ENCODE measurements at regions not wholly inside any gene's neighbourhood (a gene's known extent, or its start where the extent isn't known, plus 50 kb on each side); places are given as distances from the start of the nearest gene placed in this dataset.

DNA sequence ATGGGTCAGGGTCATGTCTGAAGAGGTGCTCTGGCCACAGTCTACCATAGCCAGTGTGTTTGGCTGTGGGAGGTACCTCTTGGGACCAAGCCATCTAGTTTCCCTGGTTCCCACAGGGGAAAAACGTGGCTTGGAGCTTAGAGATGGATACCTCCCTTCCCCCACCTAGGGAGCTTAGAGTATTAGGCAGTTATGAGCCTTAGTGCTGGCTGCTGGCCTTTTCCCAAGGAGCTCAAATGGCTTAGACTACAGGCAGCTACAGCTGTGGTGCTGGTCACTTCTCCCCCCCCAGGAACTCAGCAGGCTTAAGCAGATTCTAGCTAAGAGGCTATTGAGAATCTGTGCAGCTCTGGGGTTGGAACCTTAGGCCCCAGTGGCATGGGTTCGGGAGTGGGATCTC lies 591.2 kb downstream of the NSUN3 start:
- CTCF ChIA-PET, result interaction anchor here (1.6 to 2.8 kb wide), 2 partner anchors 8 to 11 kb away, joined by 4 to 5 read pairs; no protein-coding TSS in a partner anchor
- TF ChIP-seq, protein P1, sequence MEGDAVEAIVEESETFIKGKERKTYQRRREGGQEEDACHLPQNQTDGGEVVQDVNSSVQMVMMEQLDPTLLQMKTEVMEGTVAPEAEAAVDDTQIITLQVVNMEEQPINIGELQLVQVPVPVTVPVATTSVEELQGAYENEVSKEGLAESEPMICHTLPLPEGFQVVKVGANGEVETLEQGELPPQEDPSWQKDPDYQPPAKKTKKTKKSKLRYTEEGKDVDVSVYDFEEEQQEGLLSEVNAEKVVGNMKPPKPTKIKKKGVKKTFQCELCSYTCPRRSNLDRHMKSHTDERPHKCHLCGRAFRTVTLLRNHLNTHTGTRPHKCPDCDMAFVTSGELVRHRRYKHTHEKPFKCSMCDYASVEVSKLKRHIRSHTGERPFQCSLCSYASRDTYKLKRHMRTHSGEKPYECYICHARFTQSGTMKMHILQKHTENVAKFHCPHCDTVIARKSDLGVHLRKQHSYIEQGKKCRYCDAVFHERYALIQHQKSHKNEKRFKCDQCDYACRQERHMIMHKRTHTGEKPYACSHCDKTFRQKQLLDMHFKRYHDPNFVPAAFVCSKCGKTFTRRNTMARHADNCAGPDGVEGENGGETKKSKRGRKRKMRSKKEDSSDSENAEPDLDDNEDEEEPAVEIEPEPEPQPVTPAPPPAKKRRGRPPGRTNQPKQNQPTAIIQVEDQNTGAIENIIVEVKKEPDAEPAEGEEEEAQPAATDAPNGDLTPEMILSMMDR (IDR thresholded peaks at IDR 0.05; ENCODE audit: control extremely low read depth, extremely low read depth, low read depth, missing control alignments), result no peak
- POLR2A ChIA-PET, result no interaction called here
- no peak for DNase-seq (ENCODE audit: extremely low spot score)

DNA sequence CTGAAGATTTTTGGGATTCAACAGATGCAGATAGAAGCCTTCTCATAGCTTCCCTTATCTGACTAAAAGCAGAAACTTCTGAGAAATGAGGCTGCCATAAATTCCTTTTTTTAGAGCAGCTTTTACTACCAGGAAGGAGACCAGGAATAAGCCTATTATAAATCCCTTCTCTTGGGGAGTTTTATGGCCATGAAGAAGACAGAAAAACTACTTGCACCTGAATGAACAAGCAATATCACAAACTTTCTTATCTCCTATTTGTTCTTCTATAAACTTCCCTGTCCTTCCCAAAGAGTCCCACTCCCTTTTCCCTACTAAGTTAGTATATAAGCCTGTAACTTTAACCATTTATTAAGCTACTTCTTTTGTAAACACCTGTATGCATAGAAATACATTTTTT lies 603.1 kb downstream of the NSUN3 start:
- TF ChIP-seq, protein P1 (IDR thresholded peaks at IDR 0.05; ENCODE audit: control extremely low read depth, extremely low read depth, low read depth, missing control alignments), result no peak
- ChIA-PET POLR2A (no interaction called here), CTCF (no interaction called here)
- DNase-seq (ENCODE audit: extremely low spot score), result no peak

DNA sequence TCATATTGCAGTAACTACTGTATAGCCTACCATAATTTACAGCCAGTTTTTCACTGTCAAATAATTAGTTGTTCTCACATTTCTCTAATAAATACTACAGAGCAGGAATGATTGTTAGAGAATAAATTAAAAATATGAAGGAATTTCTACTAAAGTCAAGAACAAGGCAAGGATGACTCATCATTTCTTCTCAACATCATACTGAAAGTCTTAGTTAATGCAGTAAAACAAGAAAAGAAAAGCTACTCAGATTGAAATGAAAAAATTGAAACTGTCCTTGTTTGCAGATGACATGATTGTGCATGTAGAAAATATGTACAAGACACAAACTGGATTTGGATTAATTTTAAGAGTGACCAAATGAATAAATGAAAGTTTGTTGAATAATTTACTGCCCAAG lies 608.2 kb downstream of the NSUN3 start:
- ChIA-PET CTCF (no interaction called here), POLR2A (interaction anchor here (0.5 kb wide), 1 partner anchor 283 kb away, joined by 6 read pairs; no protein-coding TSS in a partner anchor)
- no peak for DNase-seq (ENCODE audit: extremely low spot score)

DNA sequence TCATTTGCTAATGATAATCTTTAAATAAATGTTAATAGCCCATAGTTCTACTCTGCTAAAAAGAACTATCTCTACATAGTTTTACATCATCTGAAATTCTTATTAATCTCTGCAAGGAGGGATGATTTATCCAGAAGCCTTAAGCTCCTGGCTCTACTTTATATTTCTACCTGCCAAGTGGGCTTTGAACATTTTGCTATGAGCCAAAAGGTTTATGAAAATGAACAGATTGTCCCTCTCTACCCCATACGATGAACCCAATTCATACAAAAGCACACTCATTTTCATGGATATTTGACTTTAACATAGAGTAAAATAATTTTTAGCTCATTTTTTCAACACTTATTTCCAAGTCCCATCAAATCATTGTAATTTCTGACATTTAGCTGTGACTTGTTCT lies 611.0 kb downstream of the NSUN3 start:
- POLR2A ChIA-PET, result no interaction called here
- TF ChIP-seq, protein P1 (IDR thresholded peaks at IDR 0.05; ENCODE audit: control extremely low read depth, extremely low read depth, low read depth, missing control alignments), result no peak
- DNase-seq (ENCODE audit: extremely low spot score), result no peak
- CTCF ChIA-PET, result no interaction called here

More for the DNA sequence above, 608.2 kb downstream of the NSUN3 start:
- TF ChIP-seq, protein P1 (IDR thresholded peaks at IDR 0.05; ENCODE audit: control extremely low read depth, extremely low read depth, low read depth, missing control alignments), result no peak

DNA sequence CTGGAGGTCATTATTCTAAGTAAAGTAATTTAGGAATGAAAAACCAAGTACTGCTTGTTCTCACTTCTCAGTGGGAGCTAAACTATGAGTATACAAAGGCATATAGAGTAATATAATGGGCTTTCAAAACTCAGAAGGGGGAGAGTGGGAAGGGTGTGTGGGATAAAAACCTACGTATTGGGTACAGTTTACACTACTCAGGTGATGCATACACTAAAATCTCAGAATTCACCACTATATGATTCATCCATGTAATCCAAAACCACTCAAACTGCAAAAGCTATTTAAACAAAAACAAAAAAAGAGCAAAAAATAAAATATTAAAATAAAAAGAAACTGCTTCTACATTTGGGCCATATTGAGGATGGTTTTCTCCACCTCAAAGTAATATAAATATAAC lies 623.3 kb downstream of the NSUN3 start:
- TF ChIP-seq, protein P1 (IDR thresholded peaks at IDR 0.05; ENCODE audit: control extremely low read depth, extremely low read depth, low read depth, missing control alignments), result no peak
- no peak for DNase-seq (ENCODE audit: extremely low spot score)
- ChIA-PET CTCF (interaction anchor here (1.0 kb wide), 1 partner anchor 14 kb away, joined by 3 read pairs; no protein-coding TSS in a partner anchor), POLR2A (no interaction called here)

DNA sequence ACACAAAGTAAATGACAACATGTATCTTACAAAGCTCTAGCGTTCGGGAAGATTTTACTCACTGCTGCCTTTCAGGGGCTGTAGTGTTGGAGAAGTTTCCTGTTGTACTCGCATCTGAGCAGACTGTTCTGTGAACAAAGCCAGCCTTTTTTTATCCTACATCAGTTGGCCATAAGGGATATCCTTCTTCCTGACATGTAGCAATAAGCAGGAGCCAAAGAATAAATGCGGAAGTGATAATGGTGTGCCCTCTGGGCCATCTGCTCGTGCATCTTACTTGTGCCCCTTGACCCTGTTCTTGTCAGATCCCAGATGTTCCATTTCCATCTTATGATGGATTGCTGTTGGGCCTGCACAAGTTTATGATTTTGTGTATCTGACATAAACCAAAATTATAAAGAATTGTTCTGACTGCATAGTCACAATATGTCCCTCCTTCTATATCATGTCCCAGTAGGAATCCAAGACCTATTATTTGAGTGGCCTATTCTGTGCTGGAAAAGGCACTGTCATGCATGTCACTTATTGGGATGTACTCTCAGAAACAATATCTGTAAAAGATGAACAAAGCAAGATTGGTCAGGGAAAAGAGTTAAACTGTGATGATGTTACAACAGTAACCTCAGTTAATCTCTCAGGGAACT lies 631.3 kb downstream of the NSUN3 start:
- POLR2A ChIA-PET, result no interaction called here
- TF ChIP-seq, protein P1 (IDR thresholded peaks at IDR 0.05; ENCODE audit: control extremely low read depth, extremely low read depth, low read depth, missing control alignments), result no peak
- CTCF ChIA-PET, result no interaction called here
- no peak for DNase-seq (ENCODE audit: extremely low spot score)

All from GM10248 (cell line).